NCI-H1417 (cell line): ENCODE measurements at regions not wholly inside any gene's neighbourhood (a gene's known extent, or its start where the extent isn't known, plus 50 kb on each side); places are given as distances from the start of the nearest gene placed in this dataset.
"Not testable (repeated sequence)": the region's sequence is repeated elsewhere in the genome, so short reads cannot be mapped to it uniquely, and the experiment has no call there.

Source experiments
- DNase-seq, 3 experiments: peaks; one replicate each; lab custom pipeline; 2025; lab: John Stamatoyannopoulos, UW

DNA sequence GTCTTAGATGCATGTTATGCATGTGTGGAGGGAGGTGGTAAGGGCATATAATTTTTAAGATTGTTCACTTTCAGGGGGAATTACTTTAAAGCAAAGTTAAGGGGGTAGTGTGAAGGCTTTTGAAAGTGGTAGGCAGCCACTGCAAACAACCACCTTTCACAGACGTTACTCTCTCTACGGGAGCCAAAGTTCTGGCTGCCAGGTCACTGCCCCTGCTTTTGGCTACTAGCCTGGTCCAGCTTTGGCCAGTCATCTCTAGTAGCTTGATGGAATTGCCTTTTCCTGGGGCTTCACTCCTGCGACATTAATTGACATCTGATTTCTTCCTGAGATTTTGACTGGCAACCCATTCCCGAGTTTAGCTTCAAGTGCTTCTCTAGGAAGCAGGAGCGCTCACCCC is 397.5 kb downstream of the CDH11 start:
- no peak for DNase-seq

DNA sequence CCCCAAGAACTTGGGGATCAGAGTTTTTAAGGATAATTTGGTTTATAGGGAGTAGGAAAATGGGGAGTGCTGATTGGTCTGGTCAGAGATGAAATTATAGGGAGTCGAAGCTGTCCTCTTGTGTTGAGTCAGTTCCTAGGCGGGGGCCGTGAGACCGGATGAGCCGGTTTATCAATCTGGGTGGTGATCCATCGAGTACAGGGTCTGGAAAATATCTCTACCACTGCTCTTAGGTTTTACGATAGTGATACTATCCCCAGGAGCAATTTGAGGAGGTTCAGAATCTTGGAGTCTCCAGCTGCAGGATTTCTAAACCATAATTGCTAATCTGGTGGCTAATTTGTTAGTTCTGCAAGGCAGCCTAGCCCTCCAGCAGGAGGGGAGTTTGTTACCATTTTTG is 403.4 kb downstream of the CDH11 start:
- no peak for DNase-seq

DNA sequence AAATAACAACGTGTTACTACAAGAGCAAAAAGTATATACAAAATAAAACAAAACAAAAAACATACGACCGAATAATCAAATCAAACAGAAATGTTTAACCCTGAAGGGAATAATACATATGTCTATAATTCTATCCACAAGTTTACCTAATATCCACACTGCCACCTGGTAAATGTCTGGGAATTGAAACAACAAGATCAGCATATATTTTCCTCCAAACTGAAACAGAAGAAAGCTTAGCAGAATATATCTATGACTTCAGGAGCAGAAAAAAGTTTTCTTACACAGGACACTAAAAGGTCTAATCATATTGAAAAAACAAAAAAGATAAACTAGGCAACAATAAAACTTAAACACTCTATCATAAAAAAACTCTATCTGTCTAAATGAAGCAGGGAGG is 404.0 kb downstream of the CDH11 start:
- DNase-seq = no peak

DNA sequence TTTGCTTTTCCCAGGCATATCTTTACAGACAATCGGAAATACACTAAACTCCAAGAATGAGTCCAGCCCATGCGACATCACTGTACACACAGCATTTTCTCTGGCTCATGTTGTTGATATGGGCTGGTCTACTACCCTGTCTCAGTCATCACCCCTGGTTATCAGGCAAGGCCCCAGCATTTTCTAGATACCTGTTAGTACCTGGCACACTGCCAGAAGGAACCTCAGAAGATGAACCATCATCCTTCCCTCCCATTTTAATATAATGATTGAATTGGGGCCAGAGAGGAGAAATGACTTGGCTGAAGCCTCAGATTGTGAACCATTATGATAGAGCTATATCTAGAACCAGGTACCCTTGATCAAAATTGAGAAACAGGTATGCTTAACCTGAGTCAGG is 406.2 kb downstream of the CDH11 start:
- DNase-seq = no peak

DNA sequence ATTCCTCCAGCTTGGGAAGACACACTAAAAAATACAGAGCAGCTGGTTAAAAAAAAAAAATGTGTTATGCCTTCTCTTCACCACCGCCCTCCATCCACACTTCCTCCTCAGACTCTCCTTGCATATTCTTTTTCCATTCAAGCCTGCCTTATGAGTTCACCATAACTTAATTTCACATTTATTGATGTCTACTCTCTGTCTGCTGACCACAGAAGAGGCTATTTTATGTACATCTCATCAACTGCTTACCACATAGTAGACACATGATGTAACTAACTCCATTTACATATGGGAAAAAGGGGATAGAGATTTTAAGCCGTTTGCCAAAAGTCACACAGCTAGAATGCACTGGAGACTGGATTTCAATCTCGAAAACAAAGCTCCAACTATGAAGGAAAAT is 409.8 kb downstream of the CDH11 start:
- DNase-seq = no peak

DNA sequence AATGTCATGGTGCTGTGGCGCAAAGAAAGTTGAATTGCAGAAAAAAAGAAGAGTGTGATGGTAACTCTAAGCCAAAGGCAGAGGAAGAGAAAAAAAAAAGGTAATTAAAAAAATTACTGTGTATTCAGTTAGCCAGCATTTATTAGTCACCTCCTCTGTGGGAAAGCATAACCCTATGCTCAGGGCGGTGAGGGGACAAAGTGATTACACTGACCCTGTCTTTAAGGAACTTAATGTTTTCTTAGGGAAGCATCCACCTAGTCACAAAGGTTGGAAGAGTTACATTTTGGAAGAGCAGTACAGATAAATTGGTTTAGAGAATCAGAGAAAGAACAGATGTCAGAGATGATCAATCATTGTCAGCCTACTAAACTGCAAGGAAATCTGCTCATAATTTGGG is 410.3 kb downstream of the CDH11 start:
- DNase-seq = no peak

DNA sequence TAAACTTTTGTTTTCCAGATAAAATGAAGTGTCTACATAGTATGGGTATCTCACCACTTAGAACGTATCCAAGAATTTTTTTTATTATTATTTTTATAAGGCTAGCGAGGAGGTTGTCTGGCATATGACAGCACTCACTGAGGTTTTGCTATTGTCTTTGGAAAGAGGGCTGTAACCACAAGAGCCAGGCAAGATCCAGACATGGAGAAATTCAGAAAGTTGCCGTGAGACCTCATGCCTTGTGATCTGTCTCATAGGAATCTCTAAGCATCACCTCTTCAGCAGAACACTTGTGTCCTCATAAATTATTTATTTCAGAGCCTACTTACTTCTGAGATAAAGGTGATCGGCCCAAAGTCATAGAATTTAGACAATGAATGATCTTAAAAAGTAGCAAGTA is 410.8 kb downstream of the CDH11 start:
- no peak for DNase-seq

DNA sequence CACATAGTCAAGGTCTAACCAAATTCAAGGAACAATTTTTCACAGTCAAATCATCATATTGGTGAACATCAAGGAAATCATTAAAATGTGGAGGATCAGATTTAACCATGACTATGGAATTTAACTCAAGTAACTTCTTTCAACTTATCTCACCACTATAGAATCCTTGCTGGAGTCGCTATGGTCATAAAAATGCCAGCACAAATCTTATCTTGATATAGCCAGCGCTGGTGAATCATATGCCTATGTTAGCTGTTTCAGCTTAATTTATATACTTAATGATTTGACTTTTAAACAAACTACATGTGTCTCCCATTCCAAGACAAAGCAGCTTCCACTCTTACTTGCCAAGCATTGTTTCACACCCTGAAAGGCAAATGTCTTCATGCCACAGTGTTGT is 416.4 kb downstream of the CDH11 start:
- no peak for DNase-seq

DNA sequence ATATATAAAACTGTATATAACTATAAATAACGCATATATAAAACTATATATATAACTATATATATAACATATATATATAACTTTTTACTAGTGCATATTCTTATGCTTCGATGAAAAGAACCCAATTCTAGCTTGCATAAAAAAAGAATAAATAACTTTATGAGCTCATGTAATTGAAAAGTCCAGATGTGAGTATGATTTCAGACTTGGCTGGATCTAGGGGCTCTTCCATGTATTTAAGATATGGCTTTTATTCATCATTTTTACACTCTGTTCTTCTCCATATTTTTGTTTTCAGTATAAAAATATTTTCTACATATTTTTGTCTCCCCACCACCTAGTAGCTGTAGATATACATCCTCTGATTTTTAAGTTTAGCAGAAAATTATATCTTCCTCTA is 417.5 kb downstream of the CDH11 start:
- no peak for DNase-seq

DNA sequence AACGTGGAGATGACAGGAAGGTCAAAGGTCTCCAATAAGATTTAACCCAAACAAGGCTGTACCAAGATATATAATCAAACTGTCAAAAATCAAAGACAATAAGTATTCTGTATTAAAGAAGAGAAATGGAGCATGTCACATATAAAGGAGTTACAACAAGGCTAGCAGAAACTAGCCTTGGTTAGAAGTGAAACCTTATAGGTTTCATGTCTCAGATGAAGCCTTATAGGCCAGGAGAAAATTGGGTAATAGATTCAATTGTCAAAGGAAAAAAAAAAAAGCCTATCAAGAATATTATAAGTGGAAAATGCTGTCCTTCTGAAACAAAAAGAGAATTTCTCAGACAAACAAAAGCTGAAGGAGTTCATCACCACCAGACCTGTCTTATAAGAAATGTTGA is 419.4 kb downstream of the CDH11 start:
- DNase-seq = no peak

DNA sequence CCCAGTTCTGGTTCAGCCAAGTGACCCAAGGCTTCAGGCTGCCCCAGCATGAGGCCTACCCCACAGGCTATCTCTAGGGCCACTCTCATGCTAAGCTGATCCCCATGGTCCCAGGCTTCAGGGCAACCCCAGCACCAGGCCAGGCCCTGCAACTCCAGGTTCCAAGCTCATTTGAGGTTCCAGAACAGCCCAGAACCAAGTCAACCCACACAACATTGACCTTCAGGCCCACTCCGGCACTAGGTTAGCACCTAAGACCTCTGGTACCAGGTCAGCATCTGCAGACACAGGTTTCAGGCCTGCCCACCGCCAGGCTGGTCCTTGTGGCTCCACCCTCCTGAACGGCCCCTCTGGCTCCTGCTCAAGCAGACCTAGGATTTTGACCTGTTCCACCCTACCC is 421.2 kb downstream of the CDH11 start:
- no peak for DNase-seq

DNA sequence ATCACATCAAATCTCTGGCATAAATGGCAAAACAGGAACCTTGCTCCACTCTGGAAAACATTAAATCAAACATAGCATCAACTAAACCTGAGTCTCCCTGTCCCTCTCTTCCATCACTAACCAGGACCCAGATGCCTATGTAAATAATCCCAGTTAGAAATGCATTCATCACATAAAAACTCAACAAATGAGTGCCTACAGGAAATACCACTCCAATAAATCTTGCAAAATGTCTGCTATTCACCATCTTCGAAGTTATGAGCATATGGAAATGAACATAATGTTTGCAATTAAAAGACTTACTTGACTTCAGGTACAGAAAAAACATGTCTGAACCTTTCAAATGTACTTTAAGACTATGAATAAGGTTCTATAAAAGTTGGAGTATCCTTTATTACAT is 425.0 kb downstream of the CDH11 start:
- no peak for DNase-seq

DNA sequence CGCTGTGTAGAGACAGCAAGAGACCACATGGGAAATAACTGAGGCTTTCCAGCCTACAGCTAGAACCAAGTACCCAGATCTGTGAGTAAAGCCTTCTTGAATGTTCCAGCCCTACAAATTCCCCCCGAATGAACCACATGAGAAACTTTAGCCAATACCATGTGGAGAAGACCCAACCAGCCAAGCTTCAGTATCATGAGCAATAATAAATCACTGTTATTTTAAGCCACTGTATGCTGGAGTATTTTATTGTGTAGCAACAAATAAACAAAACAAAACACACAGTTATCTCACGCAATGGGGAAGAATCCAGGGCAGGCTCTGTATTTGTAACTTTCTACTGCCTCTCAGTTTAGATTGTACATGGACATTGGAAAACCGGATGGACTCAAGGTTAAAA is 426.2 kb downstream of the CDH11 start:
- no peak for DNase-seq

DNA sequence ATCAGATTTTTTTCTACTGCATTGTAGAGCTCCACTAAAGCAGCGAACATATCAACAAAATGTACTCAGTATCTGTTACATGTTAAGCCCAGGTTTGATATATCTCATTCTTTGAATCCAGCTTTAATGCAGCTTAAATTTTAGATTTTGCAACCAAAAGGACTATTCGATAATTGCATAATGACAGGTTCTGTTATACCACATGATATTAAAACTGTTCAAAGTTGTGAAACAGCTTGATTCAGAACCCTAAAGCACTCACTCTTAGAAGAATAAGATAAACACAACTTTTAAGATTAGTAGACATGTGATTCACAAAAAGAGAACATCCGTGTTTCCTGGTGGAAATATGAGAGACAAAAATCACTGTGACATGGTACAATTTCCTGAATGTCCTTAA is 427.9 kb downstream of the CDH11 start:
- no peak for DNase-seq

DNA sequence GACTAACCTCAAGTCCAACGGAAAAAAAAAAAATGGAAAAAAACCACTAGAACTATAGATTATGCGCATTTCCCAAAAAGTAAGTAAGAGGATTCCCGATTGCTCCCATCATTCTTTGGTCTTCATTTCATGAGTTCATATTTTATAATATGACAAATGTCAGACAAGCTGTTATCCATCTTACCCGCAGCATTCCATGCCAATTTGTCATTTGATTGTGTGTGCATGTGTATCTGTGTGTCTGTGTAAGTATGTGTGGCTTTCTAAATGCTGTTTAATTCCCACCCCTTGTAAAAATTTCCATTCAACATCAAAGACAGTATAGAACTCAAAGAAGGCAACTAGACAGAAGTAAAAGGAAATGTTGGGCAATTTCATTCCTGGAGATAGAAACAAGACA is 434.1 kb downstream of the CDH11 start:
- no peak for DNase-seq

DNA sequence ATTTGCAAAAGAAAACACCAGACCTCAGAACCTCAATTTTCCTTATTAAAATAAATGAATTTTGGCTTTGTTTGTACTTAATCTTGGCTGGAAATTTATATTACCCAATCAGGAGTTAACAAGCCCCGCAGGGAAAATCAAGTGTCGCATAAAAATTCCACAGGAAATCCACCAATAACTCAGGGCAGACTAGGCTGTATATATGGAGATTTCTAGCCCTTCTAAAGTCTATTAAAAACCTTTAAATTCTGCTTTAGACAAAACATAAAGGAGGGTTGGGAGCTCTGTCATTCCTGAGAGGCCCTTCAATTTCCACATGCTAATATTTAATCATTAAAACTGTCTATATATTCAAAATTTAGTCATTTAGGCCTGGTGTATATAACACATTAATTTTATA is 434.7 kb downstream of the CDH11 start:
- DNase-seq = no peak

DNA sequence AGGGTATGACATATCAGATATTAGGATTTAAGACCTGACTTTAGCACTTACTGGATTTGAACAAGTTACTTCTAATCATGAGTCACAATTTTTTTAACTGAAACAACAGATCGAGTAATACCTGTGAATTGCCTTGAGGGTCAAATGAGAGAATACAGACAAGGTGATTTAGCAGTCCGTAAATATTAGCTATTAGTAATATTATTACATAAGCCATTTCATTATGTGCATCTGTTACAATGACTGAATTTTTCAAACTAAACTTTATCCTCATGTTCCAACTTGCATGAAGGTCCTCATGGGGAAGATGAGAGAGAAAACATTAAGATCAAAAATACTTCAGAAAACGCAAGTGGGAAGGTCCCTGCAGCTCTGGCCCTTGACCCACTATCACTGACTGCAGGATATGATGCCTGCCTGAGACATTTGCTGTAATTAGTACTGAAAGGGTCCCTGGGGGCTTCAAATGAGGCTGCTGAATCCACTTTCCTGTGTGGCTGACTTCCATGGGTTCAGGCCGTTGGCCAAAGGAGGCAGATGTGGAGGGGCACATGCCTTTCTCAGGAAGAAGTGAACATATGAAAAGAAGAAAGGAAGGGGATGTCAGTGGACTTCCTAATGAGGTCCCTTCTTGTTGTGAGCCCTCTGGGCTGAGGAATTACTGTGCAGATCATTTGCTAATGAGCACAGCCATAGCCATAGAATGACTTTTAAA is 441.7 kb downstream of the CDH11 start:
- DNase-seq = no peak

DNA sequence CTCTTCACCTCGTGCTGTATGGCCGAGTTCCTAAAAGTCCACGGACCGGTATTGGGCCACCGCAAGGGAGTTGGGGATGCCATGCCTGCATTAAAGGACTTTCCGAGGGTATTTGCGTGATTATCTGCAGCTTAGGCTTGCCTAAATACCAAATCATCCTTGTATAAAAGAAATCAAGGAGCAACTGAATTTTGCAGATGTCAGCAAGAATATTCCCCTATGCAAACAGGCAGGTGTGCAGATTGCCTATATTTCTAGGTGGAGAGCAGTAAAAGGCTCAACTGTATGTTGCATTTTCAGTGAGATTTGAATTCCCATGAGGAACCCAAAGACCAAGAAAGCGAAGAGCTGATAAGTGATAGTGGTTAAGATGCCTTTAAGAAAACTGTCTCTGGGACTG is 452.3 kb downstream of the CDH11 start:
- DNase-seq = no peak

DNA sequence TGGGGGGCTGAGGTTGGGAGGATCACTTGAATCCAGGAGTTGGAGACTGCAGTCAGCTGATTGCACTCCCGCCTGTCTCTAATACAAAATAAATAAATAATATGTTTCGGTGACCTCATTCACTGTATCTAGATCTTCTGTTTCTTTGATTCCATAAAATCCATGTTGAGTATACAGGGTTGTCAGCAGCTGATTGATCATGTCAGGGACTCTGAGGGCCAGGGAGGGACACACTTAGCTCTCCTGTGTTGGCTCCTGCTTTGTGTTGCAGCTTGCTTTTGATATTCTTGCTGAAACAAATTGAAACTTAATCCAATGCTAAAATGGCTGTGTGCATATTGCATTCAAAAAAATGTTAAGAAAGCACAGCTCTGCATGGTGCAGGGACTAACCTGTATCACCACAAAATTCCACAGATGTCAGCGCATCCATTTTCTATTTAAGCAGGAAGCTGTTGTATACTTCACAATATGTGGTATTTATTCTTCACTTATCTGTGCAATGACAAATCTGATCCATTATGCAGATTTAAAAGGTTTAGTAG is 454.5 kb downstream of the CDH11 start:
- no peak for DNase-seq

DNA sequence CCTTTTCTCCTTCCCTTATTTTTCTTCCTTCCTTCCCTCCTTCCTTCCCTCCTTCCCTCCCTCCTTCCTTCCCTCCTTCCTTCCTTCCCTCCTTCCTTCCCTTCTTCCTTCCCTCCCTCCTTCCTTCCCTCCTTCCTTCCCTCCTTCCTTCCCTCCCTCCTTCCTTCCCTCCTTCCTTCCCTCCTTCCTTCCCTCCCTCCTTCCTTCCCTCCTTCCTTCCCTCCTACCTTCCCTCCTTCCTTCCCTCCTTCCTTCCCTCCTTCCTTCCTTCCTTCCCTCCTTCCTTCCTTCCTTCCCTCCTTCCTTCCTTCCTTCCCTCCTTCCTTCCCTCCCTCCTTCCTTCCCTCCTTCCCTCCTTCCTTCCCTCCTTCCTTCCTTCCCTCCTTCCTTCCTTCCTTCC is 459.6 kb downstream of the CDH11 start:
- DNase-seq = not testable (repeated sequence)

DNA sequence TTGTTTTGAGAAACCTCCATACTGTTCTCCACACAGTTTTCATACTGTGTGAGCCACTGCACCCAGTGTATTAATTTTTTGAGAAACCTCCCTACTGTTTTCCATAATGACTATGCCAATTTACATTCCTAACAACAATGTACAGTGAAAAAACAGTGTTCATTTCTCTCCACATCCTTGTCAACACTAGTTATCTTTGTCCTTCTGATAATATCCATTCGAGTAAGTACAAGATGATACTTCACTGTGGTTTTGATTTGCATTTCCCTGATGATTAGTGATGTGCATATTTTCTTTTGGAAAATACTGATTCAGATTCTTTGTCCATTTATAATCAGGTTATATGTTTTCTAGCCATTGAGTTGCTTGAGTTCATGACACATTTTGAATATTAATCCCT is 462.0 kb downstream of the CDH11 start:
- DNase-seq = no peak

DNA sequence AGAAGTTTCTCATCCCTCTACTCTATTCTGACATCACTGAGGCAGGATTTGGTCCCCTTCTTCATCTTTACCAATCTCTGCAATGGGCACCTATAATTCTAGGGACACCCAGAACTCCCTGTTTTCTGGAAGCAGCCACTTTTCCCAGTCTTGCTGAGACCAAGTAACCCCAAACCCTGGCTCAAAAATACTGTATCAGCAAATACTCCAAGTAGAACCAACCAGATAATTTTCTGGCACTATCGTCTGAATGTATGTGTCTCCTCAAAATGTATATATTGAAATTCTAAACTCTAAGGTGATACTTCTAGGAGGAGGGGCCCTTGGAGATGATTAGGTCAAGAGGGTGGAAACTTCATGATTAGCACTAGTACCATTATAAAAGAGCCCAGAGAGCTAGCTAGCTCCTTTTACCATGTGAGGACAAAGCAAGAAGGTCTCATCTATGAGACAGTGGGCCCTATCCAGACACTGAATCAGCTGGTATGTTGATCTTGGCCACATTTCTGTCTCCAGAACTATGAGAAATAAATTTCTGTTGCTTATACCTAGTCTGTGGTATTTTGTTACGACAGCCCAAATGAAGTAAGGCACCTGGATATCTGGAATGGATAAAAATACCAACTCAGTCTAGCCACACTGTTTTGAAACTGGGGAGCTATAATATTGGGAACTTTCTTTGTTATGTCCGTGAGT is 464.4 kb downstream of the CDH11 start:
- DNase-seq = no peak

DNA sequence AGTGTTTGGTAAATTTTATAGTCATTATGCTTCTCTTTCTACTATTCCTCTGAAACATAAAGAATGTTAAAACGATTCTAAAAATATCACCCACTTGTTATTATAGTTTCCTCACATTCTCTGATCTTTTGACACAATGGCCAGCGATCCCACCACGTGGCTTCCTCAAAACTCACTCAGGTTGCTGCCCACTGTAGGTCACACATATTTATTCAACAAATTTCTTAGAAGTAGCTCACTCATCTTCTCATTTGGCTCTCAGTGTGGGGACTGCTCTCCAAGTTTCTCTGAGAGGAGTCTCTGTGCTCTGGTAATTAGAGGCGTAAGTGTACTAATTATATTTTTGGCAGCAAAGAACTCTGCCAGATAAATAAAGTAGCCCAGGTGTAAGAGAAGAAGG is 465.4 kb downstream of the CDH11 start:
- no peak for DNase-seq

DNA sequence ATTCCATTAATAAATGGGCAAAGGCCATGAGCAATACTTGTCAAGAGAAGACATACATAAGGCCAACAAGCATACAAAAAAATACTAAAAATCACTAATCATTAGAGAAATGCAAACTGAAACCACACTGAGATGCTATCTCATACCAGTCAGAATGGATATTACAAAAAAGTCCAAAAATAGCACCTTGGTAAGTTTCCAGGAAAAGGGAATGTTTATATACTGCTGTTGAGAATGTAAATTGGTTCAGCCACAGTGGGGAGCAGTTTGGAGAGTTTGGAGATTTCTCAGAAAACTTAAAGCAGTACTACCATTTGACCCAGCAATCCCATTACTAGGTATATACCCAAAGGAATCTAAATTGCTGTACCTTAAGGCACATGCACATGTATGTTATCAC is 467.7 kb downstream of the CDH11 start:
- DNase-seq = no peak
